ENCODE measurements at regions not wholly inside any gene's neighbourhood (a gene's known extent, or its start where the extent isn't known, plus 50 kb on each side); places are given as distances from the start of the nearest gene placed in this dataset.

DNA sequence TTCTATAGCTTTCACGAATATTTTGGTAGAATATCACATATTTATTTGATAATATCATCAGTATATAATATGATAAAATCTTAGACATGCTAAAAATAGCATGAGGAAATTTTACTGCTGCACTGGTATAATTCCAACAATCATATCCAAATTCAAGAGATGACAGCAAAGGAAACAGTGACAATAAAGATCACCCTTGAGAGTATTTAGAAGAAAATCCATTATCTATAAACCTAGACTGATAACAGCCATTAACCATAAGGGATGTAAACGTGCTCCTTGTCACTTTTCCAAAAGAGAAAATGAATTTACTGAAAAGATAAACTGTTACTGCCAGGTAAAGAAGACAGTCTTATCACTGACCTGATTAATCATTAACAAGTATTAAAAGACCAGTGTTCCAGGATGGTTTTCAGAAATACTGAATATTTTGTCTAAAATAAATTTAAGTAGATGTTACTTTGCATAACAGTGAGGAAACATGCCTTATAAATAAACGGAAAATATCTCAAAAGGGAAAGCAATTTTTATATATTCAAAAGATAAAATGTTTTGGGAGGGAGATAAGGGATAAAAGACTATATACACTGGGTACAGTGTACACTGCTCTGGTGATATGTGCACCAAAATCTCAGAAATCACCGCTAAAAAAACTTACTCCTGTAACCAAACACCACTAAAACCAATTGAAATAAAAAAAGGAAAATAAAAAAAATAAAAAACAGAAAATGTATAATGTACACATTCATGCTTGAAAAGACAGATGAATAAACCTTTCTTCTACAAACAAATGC is 1704.7 kb downstream of the HACE1 start:
- Histone ChIP-seq H3K79me2 (ENCODE audit: insufficient read depth, low read length) (no peaks in the 10 kb centered on the region), H3K9me2 (ENCODE audit: low read depth, low read length) (no peaks in the 10 kb centered on the region), H3F3A (ENCODE audit: insufficient read depth, low read length) (no peaks in the 10 kb centered on the region), H3K4me1 (ENCODE audit: insufficient read depth, low read length, severe bottlenecking) (no peaks in the 10 kb centered on the region), H4K20me1 (ENCODE audit: insufficient read depth, low read length) (no peaks in the 10 kb centered on the region), H2AFZ (ENCODE audit: low read length) (no peak overlapping the region), H3K4me2 (ENCODE audit: low read length) (no peak overlapping the region), H3K9ac (ENCODE audit: low read length) (no peak overlapping the region), H3K4me3 (ENCODE audit: low read depth, low read length, poor library complexity, severe bottlenecking) (no peak overlapping the region), H3K9me3 (ENCODE audit: low read length) (no peaks in the 10 kb centered on the region), H3K27me3 (ENCODE audit: insufficient read depth, low read length) (no peaks in the 10 kb centered on the region), H3K27ac (ENCODE audit: low read depth, low read length, poor library complexity, severe bottlenecking) (no peak overlapping the region), H3K36me3 (ENCODE audit: insufficient read depth, low read length) (no peaks in the 10 kb centered on the region)
- TF ChIP-seq EZH2 (IDR thresholded peaks at IDR 0.05; ENCODE audit: borderline replicate concordance, low read length) = no peak
- TF ChIP-seq, protein P1, sequence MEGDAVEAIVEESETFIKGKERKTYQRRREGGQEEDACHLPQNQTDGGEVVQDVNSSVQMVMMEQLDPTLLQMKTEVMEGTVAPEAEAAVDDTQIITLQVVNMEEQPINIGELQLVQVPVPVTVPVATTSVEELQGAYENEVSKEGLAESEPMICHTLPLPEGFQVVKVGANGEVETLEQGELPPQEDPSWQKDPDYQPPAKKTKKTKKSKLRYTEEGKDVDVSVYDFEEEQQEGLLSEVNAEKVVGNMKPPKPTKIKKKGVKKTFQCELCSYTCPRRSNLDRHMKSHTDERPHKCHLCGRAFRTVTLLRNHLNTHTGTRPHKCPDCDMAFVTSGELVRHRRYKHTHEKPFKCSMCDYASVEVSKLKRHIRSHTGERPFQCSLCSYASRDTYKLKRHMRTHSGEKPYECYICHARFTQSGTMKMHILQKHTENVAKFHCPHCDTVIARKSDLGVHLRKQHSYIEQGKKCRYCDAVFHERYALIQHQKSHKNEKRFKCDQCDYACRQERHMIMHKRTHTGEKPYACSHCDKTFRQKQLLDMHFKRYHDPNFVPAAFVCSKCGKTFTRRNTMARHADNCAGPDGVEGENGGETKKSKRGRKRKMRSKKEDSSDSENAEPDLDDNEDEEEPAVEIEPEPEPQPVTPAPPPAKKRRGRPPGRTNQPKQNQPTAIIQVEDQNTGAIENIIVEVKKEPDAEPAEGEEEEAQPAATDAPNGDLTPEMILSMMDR (IDR thresholded peaks at IDR 0.05; ENCODE audit: low read length) = no peak

DNA sequence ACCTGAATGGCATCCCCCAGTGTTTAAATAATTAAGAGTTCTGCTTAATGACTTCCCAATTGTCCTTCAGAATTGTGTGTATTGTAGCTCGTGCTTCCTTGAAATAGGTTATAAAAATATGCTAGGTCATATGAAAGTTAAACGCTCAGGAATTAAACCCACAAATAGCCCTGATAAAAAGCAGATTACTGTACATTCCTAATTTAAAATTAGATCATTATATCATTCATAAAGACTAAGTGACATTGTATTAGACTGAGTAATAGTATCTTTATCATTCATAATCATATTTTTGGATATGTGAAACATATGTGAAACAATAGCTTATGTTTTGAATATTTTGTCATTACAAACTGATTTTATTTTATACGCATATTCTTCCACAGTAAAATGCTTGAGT is 1706.7 kb downstream of the HACE1 start:
- Histone ChIP-seq H3K27ac (ENCODE audit: low read depth, low read length, poor library complexity, severe bottlenecking) (no peak overlapping the region), H3K4me3 (ENCODE audit: low read depth, low read length, poor library complexity, severe bottlenecking) (no peak overlapping the region), H3K36me3 (ENCODE audit: insufficient read depth, low read length) (no peaks in the 10 kb centered on the region)

DNA sequence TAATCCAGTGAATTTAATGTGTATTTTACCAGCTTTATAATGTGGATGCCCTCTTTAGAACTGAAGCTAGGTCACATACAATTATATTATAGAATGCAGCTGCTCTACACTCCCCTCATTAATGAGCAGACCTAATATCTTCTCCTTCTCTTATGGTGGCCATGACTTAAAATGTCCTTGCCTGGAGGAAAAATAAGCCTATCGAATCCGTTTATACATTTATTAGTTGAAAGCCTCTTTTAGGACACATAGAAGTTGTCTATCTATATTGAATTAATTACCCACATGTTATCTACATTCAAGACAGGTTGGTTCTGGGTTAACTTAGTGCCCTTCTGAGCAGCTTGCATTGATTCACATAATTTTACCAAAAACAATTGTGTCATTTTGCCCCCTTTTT is 1716.8 kb downstream of the HACE1 start:
- Histone ChIP-seq H3K9me2 (ENCODE audit: low read depth, low read length) (no peaks in the 10 kb centered on the region), H3K36me3 (ENCODE audit: insufficient read depth, low read length) (no peaks in the 10 kb centered on the region), H3F3A (ENCODE audit: insufficient read depth, low read length) (no peaks in the 10 kb centered on the region), H3K4me2 (ENCODE audit: low read length) (no peak overlapping the region), H3K79me2 (ENCODE audit: insufficient read depth, low read length) (no peaks in the 10 kb centered on the region), H4K20me1 (ENCODE audit: insufficient read depth, low read length) (no peaks in the 10 kb centered on the region), H3K27me3 (ENCODE audit: insufficient read depth, low read length) (no peaks in the 10 kb centered on the region), H3K9me3 (ENCODE audit: low read length) (no peaks in the 10 kb centered on the region), H3K4me3 (ENCODE audit: low read depth, low read length, poor library complexity, severe bottlenecking) (no peak overlapping the region), H2AFZ (ENCODE audit: low read length) (no peak overlapping the region), H3K27ac (ENCODE audit: low read depth, low read length, poor library complexity, severe bottlenecking) (no peak overlapping the region), H3K9ac (ENCODE audit: low read length) (no peak overlapping the region), H3K4me1 (ENCODE audit: insufficient read depth, low read length, severe bottlenecking) (no peaks in the 10 kb centered on the region)
- TF ChIP-seq, protein P1 (IDR thresholded peaks at IDR 0.05; ENCODE audit: low read length) = no peak
- TF ChIP-seq EZH2 (IDR thresholded peaks at IDR 0.05; ENCODE audit: borderline replicate concordance, low read length) = no peak

More for the DNA sequence above, 1706.7 kb downstream of the HACE1 start:
- H3K4me2 ChIP-seq (ENCODE audit: low read length) = no peak overlapping the region
- no peak for TF ChIP-seq EZH2 (IDR thresholded peaks at IDR 0.05; ENCODE audit: borderline replicate concordance, low read length)
- TF ChIP-seq, protein P1 (IDR thresholded peaks at IDR 0.05; ENCODE audit: low read length) = no peak
- H3K79me2 ChIP-seq (ENCODE audit: insufficient read depth, low read length) = no peaks in the 10 kb centered on the region
- H3K9ac ChIP-seq (ENCODE audit: low read length) = no peak overlapping the region
- H3K4me1 ChIP-seq (ENCODE audit: insufficient read depth, low read length, severe bottlenecking) = no peaks in the 10 kb centered on the region
- no peak overlapping the region for H2AFZ ChIP-seq (ENCODE audit: low read length)
- no peaks in the 10 kb centered on the region for H3K9me3 ChIP-seq (ENCODE audit: low read length)
- H3F3A ChIP-seq (ENCODE audit: insufficient read depth, low read length) = no peaks in the 10 kb centered on the region
- no peaks in the 10 kb centered on the region for H3K9me2 ChIP-seq (ENCODE audit: low read depth, low read length)
- no peaks in the 10 kb centered on the region for H4K20me1 ChIP-seq (ENCODE audit: insufficient read depth, low read length)
- H3K27me3 ChIP-seq (ENCODE audit: insufficient read depth, low read length) = no peaks in the 10 kb centered on the region

All from OCI-LY1 (cell line).